Neural progenitor cell (in vitro differentiated cells): ENCODE measurements at regions not wholly inside any gene's neighbourhood (a gene's known extent, or its start where the extent isn't known, plus 50 kb on each side); places are given as distances from the start of the nearest gene placed in this dataset.

Source experiments
- CTCF ChIP-seq: fragments of 200-600 bp; sonication (generic); IDR thresholded peaks from 2 replicates; pipeline ENCODE4 v1.5.1; 2017; ENCODE audit warnings: antibody characterized with exemption, mild to moderate bottlenecking
- EZH2 ChIP-seq: fragments of 200-600 bp; sonication (generic); IDR thresholded peaks from 2 replicates; pipeline ENCODE4 v1.6.1; 2017; ENCODE audit warnings: antibody characterized with exemption, mild to moderate bottlenecking, moderate library complexity
- EZH2phosphoT487 ChIP-seq: fragments of 200-600 bp; sonication (generic); IDR thresholded peaks from 2 replicates; pipeline ENCODE4 v1.6.1; 2017; ENCODE audit warnings: antibody characterized with exemption

GRCh38 chr13:105914291-105915036, 621.0 kb downstream of the EFNB2 start:
- TF ChIP-seq EZH2phosphoT487 (no peak), CTCF (no peak), EZH2 (no peak)
